Lower lobe of right lung (tissue), 2 donors: ENCODE measurements at regions not wholly inside any gene's neighbourhood (a gene's known extent, or its start where the extent isn't known, plus 50 kb on each side); places are given as distances from the start of the nearest gene placed in this dataset.

Experiments
- ATAC-seq, 2 donors: fragments of 200-7000 bp; cut with Tn5 transposase; one replicate each; pipeline ENCODE4 v1.9.1; 2020 to 2022; ENCODE audit warnings: mild to moderate bottlenecking in 2 of 2, moderate library complexity in 2 of 2
- DNase-seq: peaks from one replicate; pipeline ENCODE4 v3.0.0-alpha.2; 2020
- H3K27ac ChIP-seq: fragments of 200-600 bp; one replicate; pipeline ENCODE4 v1.8.0; 2022
- H3K27me3 ChIP-seq: fragments of 200-600 bp; one replicate; pipeline ENCODE4 v1.8.0; 2022; ENCODE audit warnings: low read depth
- H3K36me3 ChIP-seq: fragments of 200-600 bp; one replicate; pipeline ENCODE4 v1.8.0; 2022; ENCODE audit warnings: mild to moderate bottlenecking
- H3K4me1 ChIP-seq: fragments of 200-600 bp; one replicate; pipeline ENCODE4 v1.8.0; 2022
- H3K4me3 ChIP-seq: fragments of 200-600 bp; one replicate; pipeline ENCODE4 v1.8.0; 2022; ENCODE audit warnings: mild to moderate bottlenecking
- H3K9me3 ChIP-seq: fragments of 200-600 bp; one replicate; pipeline ENCODE4 v1.8.0; 2022
- CTCF ChIP-seq: fragments of 200-600 bp; IDR thresholded peaks from one replicate; pipeline ENCODE4 v1.8.0; 2022; ENCODE audit warnings: antibody characterized with exemption, mild to moderate bottlenecking
- intact Hi-C: fragments of 100-400 bp; cut with DNase I; formaldehyde crosslinking; loops from one replicate; pipeline ENCODE4 v1.11.0; 2022
- donor health status: DM: no; HTN: yes; CAD: no; lungs with severe emphysema.

GRCh38 chr1:47584249-47584648 lies 146.4 kb downstream of the FOXD2 start:
- H3K9me3 ChIP-seq = no peaks in the 10 kb centered on the region
- H3K36me3 ChIP-seq = no peaks in the 10 kb centered on the region
- H3K27ac ChIP-seq = no peak overlapping the region
- H3K27me3 ChIP-seq = no peaks in the 10 kb centered on the region
- ATAC-seq (peak; percentile 77 to 78), DNase-seq (peak; percentile 65)
- no peak for TF ChIP-seq CTCF
- no peak overlapping the region for H3K4me3 ChIP-seq
- H3K4me1 ChIP-seq = peaks cover 17% of the 10 kb centered on the region
- intact Hi-C loops = no loop called here

GRCh38 chr1:47585141-47585902 lies 147.5 kb downstream of the FOXD2 start:
- H3K27me3 ChIP-seq = no peaks in the 10 kb centered on the region
- ATAC-seq (no peak), DNase-seq (no peak)
- H3K27ac ChIP-seq = no peak overlapping the region
- intact Hi-C loops = no loop called here
- H3K9me3 ChIP-seq = no peaks in the 10 kb centered on the region
- H3K4me1 ChIP-seq = peaks cover 21% of the 10 kb centered on the region
- H3K36me3 ChIP-seq = no peaks in the 10 kb centered on the region
- H3K4me3 ChIP-seq = no peak overlapping the region
- TF ChIP-seq CTCF = no peak

GRCh38 chr1:47587891-47588582 lies 150.2 kb downstream of the FOXD2 start:
- no peak overlapping the region for H3K4me3 ChIP-seq
- H3K27me3 ChIP-seq = peaks cover 11% of the 10 kb centered on the region
- H3K36me3 ChIP-seq = no peaks in the 10 kb centered on the region
- intact Hi-C loops = no loop called here
- H3K4me1 ChIP-seq = peaks cover 25% of the 10 kb centered on the region
- no peak for TF ChIP-seq CTCF
- H3K9me3 ChIP-seq = no peaks in the 10 kb centered on the region
- DNase-seq (no peak), ATAC-seq (peak in 1 of 2 donors; percentile 7)
- no peak overlapping the region for H3K27ac ChIP-seq

- Histone ChIP-seq H3K4me1 (peaks cover 20% of the 10 kb centered on the region), H3K27ac (no peak overlapping the region), H3K4me3 (no peak overlapping the region), H3K27me3 (peaks cover 25% of the 10 kb centered on the region), H3K9me3 (no peaks in the 10 kb centered on the region), H3K36me3 (no peaks in the 10 kb centered on the region)
- intact Hi-C loops = no loop called here
- no peak for TF ChIP-seq CTCF
- ATAC-seq = no peak
- no peak for DNase-seq
Measured at GRCh38 chr1:47590523-47591225, 152.8 kb downstream of the FOXD2 start.

- intact Hi-C loops = no loop called here
- no peak for TF ChIP-seq CTCF
- no peak for DNase-seq
- peaks cover 20% of the 10 kb centered on the region for H3K4me1 ChIP-seq
- no peaks in the 10 kb centered on the region for H3K9me3 ChIP-seq
- peaks cover 25% of the 10 kb centered on the region for H3K27me3 ChIP-seq
- no peak overlapping the region for H3K27ac ChIP-seq
- H3K4me3 ChIP-seq = no peak overlapping the region
- H3K36me3 ChIP-seq = no peaks in the 10 kb centered on the region
- ATAC-seq = no peak
Measured at GRCh38 chr1:47591801-47592200, 154.0 kb downstream of the FOXD2 start.
